ENCODE measurements at regions not wholly inside any gene's neighbourhood (a gene's known extent, or its start where the extent isn't known, plus 50 kb on each side); places are given as distances from the start of the nearest gene placed in this dataset.

- H3K4me1 ChIP-seq (ENCODE audit: insufficient read depth, low read length) = no peaks in the 10 kb centered on the region
- H4K20me1 ChIP-seq (ENCODE audit: insufficient read depth, low read length) = no peaks in the 10 kb centered on the region
- H3K4me3 ChIP-seq (ENCODE audit: insufficient read depth, low read length) = no peak overlapping the region
- no peak overlapping the region for H3K4me2 ChIP-seq (ENCODE audit: insufficient read depth, low read length)
- no peak for TF ChIP-seq CTCF (IDR thresholded peaks at IDR 0.05; ENCODE audit: extremely low read depth, low read depth, low read length)
- no peak overlapping the region for H3K27ac ChIP-seq (ENCODE audit: low read depth, low read length)
- H2AFZ ChIP-seq (ENCODE audit: low read length) = no peak overlapping the region
- H3K27me3 ChIP-seq (ENCODE audit: insufficient read depth, low read length) = peaks cover 27% of the 10 kb centered on the region
- H3K36me3 ChIP-seq (ENCODE audit: insufficient read depth, low read length) = no peaks in the 10 kb centered on the region
- DNase-seq (ENCODE audit: insufficient read length, low spot score, missing footprints) = no peak
- H3K9me3 ChIP-seq (ENCODE audit: low read depth, low read length) = no peaks in the 10 kb centered on the region
- H3K79me2 ChIP-seq (ENCODE audit: insufficient read depth, low read length) = no peaks in the 10 kb centered on the region
These were observed 338.5 kb upstream of the UMPS start for GRCh38 chr3:124391774-124392173.

- no peaks in the 10 kb centered on the region for H3K9me3 ChIP-seq (ENCODE audit: low read depth, low read length)
- H3K27ac ChIP-seq (ENCODE audit: low read depth, low read length) = no peak overlapping the region
- peaks cover 21% of the 10 kb centered on the region for H3K27me3 ChIP-seq (ENCODE audit: insufficient read depth, low read length)
- no peaks in the 10 kb centered on the region for H3K4me1 ChIP-seq (ENCODE audit: insufficient read depth, low read length)
- no peak overlapping the region for H2AFZ ChIP-seq (ENCODE audit: low read length)
- H3K79me2 ChIP-seq (ENCODE audit: insufficient read depth, low read length) = no peaks in the 10 kb centered on the region
- H3K4me2 ChIP-seq (ENCODE audit: insufficient read depth, low read length) = no peak overlapping the region
- H3K36me3 ChIP-seq (ENCODE audit: insufficient read depth, low read length) = no peaks in the 10 kb centered on the region
- DNase-seq (ENCODE audit: insufficient read length, low spot score, missing footprints) = no peak
- H4K20me1 ChIP-seq (ENCODE audit: insufficient read depth, low read length) = no peaks in the 10 kb centered on the region
- no peak overlapping the region for H3K4me3 ChIP-seq (ENCODE audit: insufficient read depth, low read length)
- TF ChIP-seq CTCF (IDR thresholded peaks at IDR 0.05; ENCODE audit: extremely low read depth, low read depth, low read length) = no peak
These were observed 336.9 kb upstream of the UMPS start for GRCh38 chr3:124393340-124393739.

GRCh38 chr3:124395162-124395561, 335.1 kb upstream of the UMPS start:
- TF ChIP-seq CTCF (IDR thresholded peaks at IDR 0.05; ENCODE audit: extremely low read depth, low read depth, low read length) = no peak
- no peak for DNase-seq (ENCODE audit: insufficient read length, low spot score, missing footprints)

GRCh38 chr3:124395584-124396338, 334.5 kb upstream of the UMPS start:
- TF ChIP-seq CTCF (IDR thresholded peaks at IDR 0.05; ENCODE audit: extremely low read depth, low read depth, low read length) = no peak
- H4K20me1 ChIP-seq (ENCODE audit: insufficient read depth, low read length) = no peaks in the 10 kb centered on the region
- no peaks in the 10 kb centered on the region for H3K79me2 ChIP-seq (ENCODE audit: insufficient read depth, low read length)
- peak; percentile 30 for DNase-seq (ENCODE audit: insufficient read length, low spot score, missing footprints)
- H3K27ac ChIP-seq (ENCODE audit: low read depth, low read length) = no peak overlapping the region
- H3K36me3 ChIP-seq (ENCODE audit: insufficient read depth, low read length) = no peaks in the 10 kb centered on the region
- peaks cover 10% of the 10 kb centered on the region for H3K27me3 ChIP-seq (ENCODE audit: insufficient read depth, low read length)
- no peaks in the 10 kb centered on the region for H3K4me1 ChIP-seq (ENCODE audit: insufficient read depth, low read length)
- no peak overlapping the region for H2AFZ ChIP-seq (ENCODE audit: low read length)
- H3K9me3 ChIP-seq (ENCODE audit: low read depth, low read length) = no peaks in the 10 kb centered on the region
- H3K4me3 ChIP-seq (ENCODE audit: insufficient read depth, low read length) = no peak overlapping the region
- no peak overlapping the region for H3K4me2 ChIP-seq (ENCODE audit: insufficient read depth, low read length)

More at GRCh38 chr3:124395162-124395561, 335.1 kb upstream of the UMPS start:
- Histone ChIP-seq H3K4me2 (ENCODE audit: insufficient read depth, low read length) (no peak overlapping the region), H3K79me2 (ENCODE audit: insufficient read depth, low read length) (no peaks in the 10 kb centered on the region), H3K27ac (ENCODE audit: low read depth, low read length) (no peak overlapping the region), H3K36me3 (ENCODE audit: insufficient read depth, low read length) (no peaks in the 10 kb centered on the region), H4K20me1 (ENCODE audit: insufficient read depth, low read length) (no peaks in the 10 kb centered on the region), H2AFZ (ENCODE audit: low read length) (no peak overlapping the region), H3K27me3 (ENCODE audit: insufficient read depth, low read length) (peaks cover 13% of the 10 kb centered on the region), H3K4me3 (ENCODE audit: insufficient read depth, low read length) (no peak overlapping the region), H3K9me3 (ENCODE audit: low read depth, low read length) (no peaks in the 10 kb centered on the region), H3K4me1 (ENCODE audit: insufficient read depth, low read length) (no peaks in the 10 kb centered on the region)
